ENCODE measurements at regions not wholly inside any gene's neighbourhood (a gene's known extent, or its start where the extent isn't known, plus 50 kb on each side); places are given as distances from the start of the nearest gene placed in this dataset.
"Not testable (repeated sequence)": the region's sequence is repeated elsewhere in the genome, so short reads cannot be mapped to it uniquely, and the experiment has no call there.

- DNase-seq: no peak
Observed at GRCh38 chr6:63022631-63023030, 188.6 kb upstream of the FKBP1C start.

DNA sequence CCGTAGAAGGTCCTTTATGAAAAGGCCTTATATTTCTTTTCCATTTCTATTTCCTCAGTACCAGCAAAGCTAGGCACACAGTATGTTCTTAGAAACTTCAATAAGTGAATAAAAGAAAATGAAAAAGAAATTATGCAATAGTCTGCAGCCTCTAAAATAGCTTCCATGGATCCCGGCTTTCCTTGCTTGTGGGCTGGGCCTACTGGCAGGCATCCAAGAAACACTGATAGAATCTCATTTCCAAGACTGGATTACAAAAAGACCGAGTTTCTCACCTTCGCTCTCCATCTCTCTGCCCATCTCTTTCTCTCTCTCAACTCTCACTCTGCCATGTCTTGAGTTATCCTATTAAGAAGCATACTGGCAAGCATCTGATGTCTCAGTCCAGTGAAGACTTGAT is 187.5 kb upstream of the FKBP1C start:
- DNase-seq: no peak

GRCh38 chr6:63049216-63049615 is 162.1 kb upstream of the FKBP1C start:
- DNase-seq: no peak

DNA sequence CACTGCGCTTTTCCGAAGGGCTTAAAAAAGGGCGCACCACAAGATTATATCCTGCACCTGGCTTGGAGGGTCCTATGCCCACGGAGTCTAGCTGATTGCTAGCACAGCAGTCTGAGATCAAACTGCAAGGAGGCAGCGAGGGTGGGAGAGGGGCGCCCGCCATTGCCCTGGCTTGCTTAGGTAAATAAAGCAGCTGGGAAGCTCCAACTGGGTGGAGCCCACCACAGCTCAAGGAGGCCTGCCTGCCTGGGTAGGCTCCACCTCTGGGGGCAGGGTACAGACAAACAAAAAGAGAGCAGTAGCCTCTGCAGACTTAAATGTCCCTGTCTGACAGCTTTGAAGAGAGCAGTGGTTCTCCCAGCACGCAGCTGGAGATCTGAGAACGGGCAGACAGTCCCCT is 158.1 kb upstream of the FKBP1C start:
- DNase-seq: not testable (repeated sequence)

GRCh38 chr6:63058601-63059000 is 152.7 kb upstream of the FKBP1C start:
- no peak for DNase-seq

DNA sequence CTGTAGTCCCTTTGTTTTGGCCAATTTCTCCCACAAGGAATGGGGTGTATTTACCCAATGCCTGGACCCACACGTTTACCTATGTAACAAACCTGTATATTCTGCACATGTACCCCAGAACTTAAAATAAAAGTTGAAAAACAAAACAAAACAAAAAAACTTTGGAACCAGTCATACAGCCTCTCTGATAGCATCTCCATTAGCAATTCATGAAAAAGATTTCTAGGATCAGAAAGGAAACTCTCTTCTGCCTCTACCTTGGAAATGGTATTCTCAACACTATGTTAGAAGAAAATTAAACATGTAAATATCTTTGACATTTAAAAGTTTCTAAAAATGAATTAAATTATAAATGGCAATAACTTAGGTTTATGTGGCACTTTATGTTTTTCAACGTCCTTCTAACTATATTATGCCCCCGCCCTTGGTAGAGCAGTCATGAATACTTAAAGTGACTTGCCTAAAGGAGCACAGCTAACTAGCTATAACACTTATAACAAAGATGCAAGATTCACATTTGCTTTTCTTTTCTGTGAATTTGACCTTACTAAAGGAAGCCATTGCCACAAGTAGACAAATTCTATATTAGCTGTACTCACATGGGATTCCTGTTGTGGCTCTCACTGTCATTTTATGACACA is 147.5 kb upstream of the FKBP1C start:
- DNase-seq: no peak

DNA sequence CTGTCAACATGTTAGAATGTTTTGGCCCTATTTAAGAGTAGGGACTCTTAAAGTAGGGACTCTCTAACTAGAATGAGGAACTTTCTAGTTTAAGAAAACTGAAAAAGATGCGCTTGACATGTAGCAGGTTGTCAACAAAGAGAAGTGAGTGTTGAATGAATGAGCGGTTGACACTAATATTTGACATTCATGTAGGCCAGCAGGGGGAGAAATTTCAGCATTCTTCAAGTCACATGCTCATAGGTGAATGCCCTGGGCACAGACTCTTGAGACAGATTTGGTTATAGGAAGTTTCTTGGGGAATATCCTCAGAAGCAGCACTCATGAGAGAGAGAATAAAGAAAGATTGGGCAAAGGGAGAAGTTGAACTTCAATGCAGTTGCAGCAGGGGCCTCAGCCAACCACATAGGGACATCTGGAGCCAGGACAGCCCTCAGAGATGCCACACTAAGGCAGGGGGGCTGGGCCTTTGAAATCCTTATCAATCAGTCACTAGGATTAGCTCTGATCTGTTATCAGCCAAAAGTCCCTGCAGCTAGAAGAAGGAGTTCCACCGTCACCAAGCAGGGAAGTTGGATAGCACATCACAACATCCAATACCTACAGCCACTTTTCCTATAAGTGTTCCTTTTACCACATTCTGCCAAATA is 145.1 kb upstream of the FKBP1C start:
- no peak for DNase-seq

- no peak for DNase-seq
Observed at GRCh38 chr6:63094947-63095346, 116.3 kb upstream of the FKBP1C start.

DNA sequence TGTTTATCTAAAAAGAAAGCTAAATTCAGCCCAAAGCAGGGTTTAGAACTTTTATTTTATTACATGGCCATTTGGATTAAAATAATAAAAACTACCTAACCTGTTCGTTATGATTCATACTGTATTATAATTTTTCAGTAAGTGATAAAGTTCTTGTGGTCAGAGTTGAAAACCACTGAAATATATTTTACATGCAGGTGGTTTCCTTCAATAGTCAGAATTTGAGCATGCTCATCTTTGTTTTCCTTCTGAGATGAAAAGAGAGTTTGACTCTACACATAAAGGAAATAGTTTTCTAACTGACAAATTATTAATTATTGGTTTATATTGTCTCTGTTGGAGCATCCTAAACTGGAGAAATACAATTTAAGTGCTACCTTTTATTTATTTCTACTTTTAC is 114.0 kb upstream of the FKBP1C start:
- no peak for DNase-seq

- DNase-seq: no peak
Observed at GRCh38 chr6:63098789-63099188, 112.5 kb upstream of the FKBP1C start.

DNA sequence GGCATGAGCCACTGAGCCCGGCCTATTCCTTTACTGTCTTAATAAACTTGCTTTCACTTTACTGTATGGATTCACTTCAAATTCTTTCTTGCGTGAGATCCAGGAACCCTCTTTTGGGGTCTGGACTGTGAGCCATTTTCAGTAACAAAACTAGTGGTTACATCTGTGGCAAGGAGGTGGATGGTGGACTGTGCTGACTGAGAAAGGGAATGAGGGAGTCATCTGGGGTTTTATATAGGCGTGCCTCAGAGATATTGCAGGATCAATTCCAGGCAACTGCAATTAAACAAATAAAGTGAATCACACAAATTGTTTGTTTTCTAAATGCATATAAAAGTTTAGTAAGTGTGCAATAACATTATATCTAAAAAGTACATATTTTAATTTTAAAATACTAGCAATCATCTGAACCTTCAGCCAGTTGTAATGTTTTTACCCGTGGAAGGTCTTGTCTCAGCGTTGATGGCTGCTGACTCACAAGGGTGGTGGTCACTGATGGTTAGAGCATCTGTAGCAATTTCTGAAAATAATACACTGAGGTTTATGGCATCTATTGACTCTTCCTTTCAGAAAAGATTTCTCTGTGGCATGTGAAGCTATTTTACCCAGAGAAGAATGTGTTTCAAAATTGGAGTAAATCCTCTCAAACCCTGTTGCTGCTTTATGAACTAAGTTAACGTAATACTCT is 111.4 kb upstream of the FKBP1C start:
- no peak for DNase-seq

- DNase-seq: no peak
Observed at GRCh38 chr6:63114610-63115211, 96.6 kb upstream of the FKBP1C start.

DNA sequence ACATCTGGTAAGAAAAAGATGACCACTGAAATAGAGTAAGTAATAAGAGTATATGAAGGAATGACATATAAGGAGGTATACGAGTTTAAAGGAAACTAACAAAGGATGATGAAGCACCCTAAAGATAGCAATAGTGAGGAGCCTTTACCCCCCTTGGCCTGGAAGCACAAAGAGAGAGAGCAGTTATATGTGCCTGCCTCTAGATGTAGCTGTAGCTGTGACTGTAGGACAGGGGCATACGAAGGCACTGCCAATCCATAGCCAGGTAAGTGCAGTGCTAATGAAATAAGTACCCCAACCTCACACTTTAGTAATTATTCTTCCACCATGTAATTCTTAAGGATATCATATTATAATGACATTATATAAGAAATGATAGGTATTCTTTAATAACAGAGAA is 90.1 kb upstream of the FKBP1C start:
- no peak for DNase-seq

- no peak for DNase-seq
Observed at GRCh38 chr6:63140114-63140513, 71.2 kb upstream of the FKBP1C start.

- DNase-seq: no peak
Observed at GRCh38 chr6:63140692-63141318, 70.5 kb upstream of the FKBP1C start.

- no peak for DNase-seq
Observed at GRCh38 chr6:63149730-63150129, 61.5 kb upstream of the FKBP1C start.

DNA sequence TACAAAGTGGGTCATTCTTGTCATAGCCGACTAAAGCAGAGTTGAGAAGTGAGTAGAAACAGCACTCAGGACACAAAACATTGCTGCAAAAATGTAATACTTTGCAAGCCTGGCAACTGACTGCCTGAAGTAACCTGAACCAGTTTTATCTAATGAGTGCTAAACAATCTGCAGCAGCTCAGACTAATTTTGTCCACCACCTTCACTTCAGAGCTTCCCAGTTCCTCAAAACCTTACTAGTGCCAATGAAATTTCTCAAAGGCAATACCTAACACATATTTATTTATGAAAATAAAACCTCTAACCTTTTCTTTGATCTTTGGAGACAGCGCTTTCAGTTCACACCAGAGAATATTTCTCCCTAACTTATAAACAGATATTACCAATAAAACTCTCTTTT is 56.7 kb upstream of the FKBP1C start:
- no peak for DNase-seq

Data from fibroblast of skin of abdomen (primary cell).